DMS114 treated with DMSO at 0.1 percent for 48 hours (cell line): ENCODE measurements at regions not wholly inside any gene's neighbourhood (a gene's known extent, or its start where the extent isn't known, plus 50 kb on each side); places are given as distances from the start of the nearest gene placed in this dataset.
"Not testable (repeated sequence)": the region's sequence is repeated elsewhere in the genome, so short reads cannot be mapped to it uniquely, and the experiment has no call there.

Source experiments
- DNase-seq: peaks from one replicate; lab custom pipeline; 2025; ENCODE audit not compliant: unreplicated experiment; lab: John Stamatoyannopoulos, UW

DNA sequence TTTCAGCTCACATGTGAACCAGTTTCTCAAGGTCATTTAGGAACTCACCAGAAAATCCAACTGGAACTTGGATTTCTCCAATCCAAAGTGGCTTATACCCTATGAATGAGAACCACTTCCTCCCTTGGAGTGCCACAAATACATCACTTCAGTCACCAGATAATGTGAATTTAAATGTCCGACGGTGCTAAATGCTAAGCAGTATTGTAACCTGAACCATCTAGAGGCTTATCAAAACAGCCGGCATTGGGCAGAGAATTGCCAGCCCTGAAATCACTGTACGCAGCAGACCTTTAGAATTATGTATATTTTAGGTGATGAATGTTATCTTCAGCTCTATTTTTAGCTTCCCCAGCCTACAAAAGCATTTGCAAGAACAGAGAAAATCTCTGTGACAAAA lies 76.8 kb upstream of the COX20 start:
- DNase-seq, result no peak

DNA sequence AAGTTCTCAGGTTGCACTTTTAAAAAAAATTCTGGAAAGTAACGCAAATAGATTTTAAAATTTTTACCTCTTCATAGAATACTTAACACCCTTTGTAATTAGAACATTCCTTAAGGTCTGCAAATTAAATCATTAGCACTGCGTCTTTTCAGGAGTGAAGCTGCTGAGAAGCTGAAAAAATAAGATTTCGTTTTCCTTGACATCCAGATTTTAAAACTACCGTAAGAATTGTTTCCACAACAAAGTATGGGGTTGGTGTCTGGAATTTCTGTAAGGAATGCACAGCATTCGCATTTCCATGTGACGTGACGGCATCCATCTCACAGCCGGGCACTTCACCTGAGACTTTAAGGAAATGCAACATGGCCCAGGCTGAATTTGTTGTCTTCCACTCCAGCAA lies 76.3 kb upstream of the COX20 start:
- no peak for DNase-seq

DNA sequence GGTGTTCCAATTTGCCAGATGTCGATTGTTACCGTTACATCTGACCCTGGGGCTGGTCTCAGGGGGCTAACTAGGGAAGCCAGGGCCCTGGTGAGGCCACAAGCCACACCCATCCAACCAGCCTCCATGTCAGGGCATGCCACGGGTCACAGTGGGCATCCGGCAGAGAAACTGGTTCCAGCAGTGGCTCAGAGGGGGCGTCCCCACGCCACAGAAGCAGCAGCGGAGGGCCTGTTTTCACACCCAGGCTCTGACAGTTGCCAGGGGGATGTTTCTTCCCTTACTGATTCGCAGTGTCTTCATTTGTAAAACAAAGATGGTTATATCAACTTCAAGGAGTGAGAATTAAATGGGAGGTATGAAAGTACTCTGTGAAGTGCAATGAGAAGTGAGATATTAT lies 75.0 kb upstream of the COX20 start:
- DNase-seq, result no peak

- peak; percentile 32 for DNase-seq
These were observed 74.2 kb upstream of the COX20 start for GRCh38 chr1:244761279-244761678.

- DNase-seq, result no peak
These were observed 72.8 kb upstream of the COX20 start for GRCh38 chr1:244762629-244763028.

GRCh38 chr1:244768186-244768585 lies 67.3 kb upstream of the COX20 start:
- DNase-seq, result no peak

- no peak for DNase-seq
These were observed 66.7 kb upstream of the COX20 start for GRCh38 chr1:244768804-244769203.

GRCh38 chr1:244770556-244770955 lies 64.9 kb upstream of the COX20 start:
- DNase-seq, result not testable (repeated sequence)

- DNase-seq, result no peak
These were observed 61.9 kb upstream of the COX20 start for GRCh38 chr1:244773513-244773912.

GRCh38 chr1:244776783-244777182 lies 58.7 kb upstream of the COX20 start:
- DNase-seq, result not testable (repeated sequence)

DNA sequence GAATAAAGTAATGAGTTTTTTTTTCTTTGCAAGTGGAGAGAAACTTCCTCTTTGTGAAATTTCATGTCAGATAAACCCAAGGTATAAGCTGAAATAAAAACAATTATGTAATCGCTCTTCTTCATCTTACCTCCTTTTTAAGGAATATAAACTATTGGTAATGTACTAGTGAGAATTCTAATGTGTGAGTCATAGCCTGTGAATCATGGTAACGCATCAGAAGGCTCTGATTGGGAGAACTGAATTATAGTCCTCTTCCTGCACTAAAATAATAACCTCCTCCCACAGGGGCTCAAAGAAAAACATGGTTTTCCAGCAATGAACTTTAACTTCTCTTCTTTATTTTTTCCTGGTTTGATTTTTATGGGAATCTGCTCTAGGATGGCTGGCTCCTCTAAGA lies 57.1 kb upstream of the COX20 start:
- DNase-seq, result no peak

GRCh38 chr1:244779410-244779809 lies 56.0 kb upstream of the COX20 start:
- no peak for DNase-seq

GRCh38 chr1:244780311-244780710 lies 55.1 kb upstream of the COX20 start:
- no peak for DNase-seq

- DNase-seq, result no peak
These were observed 53.4 kb upstream of the COX20 start for GRCh38 chr1:244782056-244782455.

GRCh38 chr1:244783138-244783537 lies 52.3 kb upstream of the COX20 start:
- DNase-seq, result no peak
